ENCODE measurements at regions not wholly inside any gene's neighbourhood (a gene's known extent, or its start where the extent isn't known, plus 50 kb on each side); places are given as distances from the start of the nearest gene placed in this dataset.
A peak's percentile ranks its signal among the peaks of the same experiment; 100 is the strongest.

DNA sequence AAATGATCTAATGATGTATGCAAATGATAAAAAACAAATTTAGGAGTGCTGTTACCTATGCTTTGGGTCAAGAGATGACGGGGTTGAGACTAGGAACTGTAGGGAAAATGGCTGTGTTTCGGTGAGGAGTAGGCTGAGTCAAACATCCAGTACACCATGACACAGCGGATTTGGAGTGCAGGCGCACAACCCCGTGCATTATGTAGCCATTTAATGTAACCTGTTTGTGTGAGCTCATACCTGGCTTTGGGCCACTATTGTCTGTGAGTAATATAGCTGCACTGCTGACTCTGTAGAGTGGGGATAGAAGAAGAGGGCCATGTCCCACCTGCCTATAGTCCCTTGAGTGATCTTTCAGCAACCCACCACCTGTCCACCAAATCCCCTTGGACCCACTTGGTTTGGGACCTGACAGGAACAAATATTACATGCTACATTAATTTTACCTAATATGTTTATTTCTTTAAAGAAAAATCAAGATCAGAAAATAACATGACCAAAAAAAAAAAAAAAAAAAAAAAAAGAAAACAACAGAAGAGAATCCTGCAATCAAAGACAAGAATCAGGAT lies 95.5 kb upstream of the KLHL1 start:
- no peak overlapping the region for H3K4me3 Mint-ChIP-seq (ENCODE audit: unreplicated experiment)
- H3K4me1 Mint-ChIP-seq (ENCODE audit: insufficient read depth, unreplicated experiment) = no peaks in the 10 kb centered on the region
- no peaks in the 10 kb centered on the region for H3K9me3 Mint-ChIP-seq (ENCODE audit: unreplicated experiment)
- no TSS peak for BruUV-seq (replicated peaks)
- peak; percentile 66 for DNase-seq (ENCODE audit: unreplicated experiment)
- TF ChIP-seq, protein P1, sequence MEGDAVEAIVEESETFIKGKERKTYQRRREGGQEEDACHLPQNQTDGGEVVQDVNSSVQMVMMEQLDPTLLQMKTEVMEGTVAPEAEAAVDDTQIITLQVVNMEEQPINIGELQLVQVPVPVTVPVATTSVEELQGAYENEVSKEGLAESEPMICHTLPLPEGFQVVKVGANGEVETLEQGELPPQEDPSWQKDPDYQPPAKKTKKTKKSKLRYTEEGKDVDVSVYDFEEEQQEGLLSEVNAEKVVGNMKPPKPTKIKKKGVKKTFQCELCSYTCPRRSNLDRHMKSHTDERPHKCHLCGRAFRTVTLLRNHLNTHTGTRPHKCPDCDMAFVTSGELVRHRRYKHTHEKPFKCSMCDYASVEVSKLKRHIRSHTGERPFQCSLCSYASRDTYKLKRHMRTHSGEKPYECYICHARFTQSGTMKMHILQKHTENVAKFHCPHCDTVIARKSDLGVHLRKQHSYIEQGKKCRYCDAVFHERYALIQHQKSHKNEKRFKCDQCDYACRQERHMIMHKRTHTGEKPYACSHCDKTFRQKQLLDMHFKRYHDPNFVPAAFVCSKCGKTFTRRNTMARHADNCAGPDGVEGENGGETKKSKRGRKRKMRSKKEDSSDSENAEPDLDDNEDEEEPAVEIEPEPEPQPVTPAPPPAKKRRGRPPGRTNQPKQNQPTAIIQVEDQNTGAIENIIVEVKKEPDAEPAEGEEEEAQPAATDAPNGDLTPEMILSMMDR (IDR thresholded peaks at IDR 0.05; ENCODE audit: unreplicated experiment) = no peak
- intact Hi-C loops (cut with micrococcal nuclease) = no loop called here
- POLR2A ChIA-PET = no interaction called here
- no peaks in the 10 kb centered on the region for H3K36me3 Mint-ChIP-seq (ENCODE audit: insufficient read depth, unreplicated experiment)
- no peak overlapping the region for H3K27ac Mint-ChIP-seq (ENCODE audit: low read depth, unreplicated experiment)
- peaks cover 2% of the 10 kb centered on the region for H3K27me3 Mint-ChIP-seq (ENCODE audit: insufficient read depth, unreplicated experiment)
- CTCF ChIA-PET = no interaction called here

DNA sequence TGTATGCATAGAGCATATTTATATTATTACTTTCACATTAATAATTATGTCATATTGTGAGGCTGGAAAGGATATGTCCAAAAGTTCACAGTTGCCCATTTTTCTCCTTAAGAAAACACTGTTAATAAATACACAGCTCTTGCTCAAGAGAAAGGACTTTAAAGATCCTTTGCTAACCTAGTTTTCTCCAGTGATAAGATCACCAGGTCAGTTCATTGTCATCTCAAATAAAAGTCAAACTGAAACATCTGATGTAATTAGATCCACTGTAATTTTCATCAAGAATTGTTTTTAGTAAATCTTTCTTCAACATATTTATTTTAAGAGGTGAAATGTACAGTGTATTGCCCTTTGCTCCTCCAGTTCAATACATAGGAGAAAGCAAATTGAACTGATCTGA lies 82.8 kb upstream of the KLHL1 start:
- no peaks in the 10 kb centered on the region for H3K9me3 Mint-ChIP-seq (ENCODE audit: unreplicated experiment)
- ChIA-PET POLR2A (no interaction called here), CTCF (no interaction called here)
- no peak overlapping the region for H3K27ac Mint-ChIP-seq (ENCODE audit: low read depth, unreplicated experiment)
- intact Hi-C loops (cut with micrococcal nuclease) = no loop called here
- H3K36me3 Mint-ChIP-seq (ENCODE audit: insufficient read depth, unreplicated experiment) = no peaks in the 10 kb centered on the region
- no TSS peak for BruUV-seq (replicated peaks)
- no peaks in the 10 kb centered on the region for H3K4me1 Mint-ChIP-seq (ENCODE audit: insufficient read depth, unreplicated experiment)
- H3K27me3 Mint-ChIP-seq (ENCODE audit: insufficient read depth, unreplicated experiment) = peaks cover 40% of the 10 kb centered on the region
- TF ChIP-seq, protein P1 (IDR thresholded peaks at IDR 0.05; ENCODE audit: unreplicated experiment) = no peak
- no peak overlapping the region for H3K4me3 Mint-ChIP-seq (ENCODE audit: unreplicated experiment)
- DNase-seq (ENCODE audit: unreplicated experiment) = no peak

GRCh38 chr13:70189981-70190380 lies 81.7 kb upstream of the KLHL1 start:
- BruUV-seq (replicated peaks) = no TSS peak
- H3K27ac Mint-ChIP-seq (ENCODE audit: low read depth, unreplicated experiment) = no peak overlapping the region
- TF ChIP-seq, protein P1 (IDR thresholded peaks at IDR 0.05; ENCODE audit: unreplicated experiment) = no peak
- H3K4me3 Mint-ChIP-seq (ENCODE audit: unreplicated experiment) = no peak overlapping the region
- no peaks in the 10 kb centered on the region for H3K9me3 Mint-ChIP-seq (ENCODE audit: unreplicated experiment)
- no peak for DNase-seq (ENCODE audit: unreplicated experiment)
- intact Hi-C loops (cut with micrococcal nuclease) = no loop called here
- no peaks in the 10 kb centered on the region for H3K4me1 Mint-ChIP-seq (ENCODE audit: insufficient read depth, unreplicated experiment)
- peaks cover 35% of the 10 kb centered on the region for H3K27me3 Mint-ChIP-seq (ENCODE audit: insufficient read depth, unreplicated experiment)
- H3K36me3 Mint-ChIP-seq (ENCODE audit: insufficient read depth, unreplicated experiment) = no peaks in the 10 kb centered on the region
- ChIA-PET CTCF (no interaction called here), POLR2A (no interaction called here)

- peaks cover 29% of the 10 kb centered on the region for H3K27me3 Mint-ChIP-seq (ENCODE audit: insufficient read depth, unreplicated experiment)
- no peak overlapping the region for H3K27ac Mint-ChIP-seq (ENCODE audit: low read depth, unreplicated experiment)
- ChIA-PET POLR2A (no interaction called here), CTCF (no interaction called here)
- H3K4me1 Mint-ChIP-seq (ENCODE audit: insufficient read depth, unreplicated experiment) = no peaks in the 10 kb centered on the region
- H3K4me3 Mint-ChIP-seq (ENCODE audit: unreplicated experiment) = no peak overlapping the region
- H3K9me3 Mint-ChIP-seq (ENCODE audit: unreplicated experiment) = no peaks in the 10 kb centered on the region
- no TSS peak for BruUV-seq (replicated peaks)
- TF ChIP-seq, protein P1 (IDR thresholded peaks at IDR 0.05; ENCODE audit: unreplicated experiment) = no peak
- no peaks in the 10 kb centered on the region for H3K36me3 Mint-ChIP-seq (ENCODE audit: insufficient read depth, unreplicated experiment)
- intact Hi-C loops (cut with micrococcal nuclease) = no loop called here
- no peak for DNase-seq (ENCODE audit: unreplicated experiment)
These were observed 80.3 kb upstream of the KLHL1 start for GRCh38 chr13:70188567-70188966.

All from MCF 10A (cell line).